Stimulated activated naive CD8-positive, alpha-beta T cell treated with anti-CD3 and anti-CD28 coated beads, Interleukin-15, amount 100 ng/mL, for 72 hours (primary cell): ENCODE measurements at regions not wholly inside any gene's neighbourhood (a gene's known extent, or its start where the extent isn't known, plus 50 kb on each side); places are given as distances from the start of the nearest gene placed in this dataset.

Source experiments
- ATAC-seq: fragments of 150-1000 bp; cut with Tn5 transposase; 2 replicates; pipeline ENCODE4 v1.10.0; 2021; ENCODE audit warnings: mild to moderate bottlenecking, moderate library complexity
- DNase-seq, 2 donors: peaks; one replicate each; pipeline ENCODE4 v3.0.0; 2021 to 2022
- H3K27ac Mint-ChIP-seq, 2 donors: one replicate each; pipeline ENCODE4 v1.8.0; 2022; ENCODE audit warnings: mild to moderate bottlenecking in 2 of 2, mixed read lengths in 2 of 2, moderate library complexity in 2 of 2
- H3K27me3 Mint-ChIP-seq: one replicate; pipeline ENCODE4 v1.8.0; 2022; ENCODE audit warnings: mixed read lengths
- H3K4me1 Mint-ChIP-seq: one replicate; pipeline ENCODE4 v1.8.0; 2022; ENCODE audit warnings: mild to moderate bottlenecking, mixed read lengths
- H3K4me3 Mint-ChIP-seq, 2 donors: one replicate each; pipeline ENCODE4 v1.8.0; 2022; ENCODE audit warnings: mild to moderate bottlenecking in 2 of 2, mixed read lengths in 2 of 2, moderate library complexity in 1 of 2
- H3K9me3 Mint-ChIP-seq, 2 donors: one replicate each; pipeline ENCODE4 v1.8.0; 2022; ENCODE audit warnings: mixed read lengths in 2 of 2

DNA sequence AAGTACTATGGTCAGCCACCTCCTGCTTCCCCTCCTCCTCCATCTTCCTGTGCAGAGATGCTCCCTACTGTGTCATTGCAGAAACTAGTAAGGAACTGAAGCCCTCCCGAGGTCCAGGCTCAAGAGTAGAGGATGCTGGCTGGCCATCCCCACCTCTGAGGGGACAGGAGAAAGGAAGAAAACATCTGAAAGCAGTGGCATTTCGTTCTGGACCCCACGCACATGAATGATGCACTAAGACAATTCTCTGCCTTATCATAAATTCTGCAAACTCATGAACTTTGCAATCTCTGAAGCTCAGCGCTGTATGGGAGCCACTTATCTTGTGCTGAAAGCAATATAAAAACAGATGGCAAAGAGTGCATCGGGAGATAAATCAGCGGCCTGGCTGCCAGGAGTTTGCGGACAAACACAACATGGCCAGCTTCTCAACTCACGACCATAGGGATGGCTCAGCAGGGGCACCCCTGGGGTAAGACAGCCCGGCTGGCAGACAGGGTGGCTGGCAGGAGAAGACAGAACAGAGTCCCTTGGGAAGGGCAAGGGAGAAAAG lies 306.4 kb downstream of the NXPE2 start:
- Mint-ChIP-seq H3K4me3 (no peak overlapping the region), H3K27me3 (no peaks in the 10 kb centered on the region), H3K27ac (no peak overlapping the region), H3K4me1 (no peaks in the 10 kb centered on the region), H3K9me3 (no peaks in the 10 kb centered on the region)
- DNase-seq (no peak), ATAC-seq (no peak)

DNA sequence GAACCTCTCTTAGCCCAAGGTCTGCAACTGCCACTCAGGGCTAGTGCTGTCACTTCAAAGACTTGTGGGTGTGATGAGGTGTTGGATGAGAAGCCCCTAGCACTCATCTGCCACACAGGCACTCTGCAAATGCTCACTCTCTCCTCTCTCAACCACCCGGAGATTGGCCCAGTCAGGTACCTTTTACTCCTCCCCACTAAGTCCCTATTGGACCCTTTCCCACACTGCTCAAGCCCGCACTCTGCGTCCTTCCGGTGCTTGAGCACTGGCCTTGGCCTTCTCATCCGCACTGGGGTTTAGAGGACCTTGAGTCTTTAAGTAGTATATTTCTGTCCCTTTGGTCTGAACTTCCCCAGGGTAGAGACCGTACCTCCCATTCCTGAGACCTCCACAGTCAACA lies 308.0 kb downstream of the NXPE2 start:
- Mint-ChIP-seq H3K9me3 (no peaks in the 10 kb centered on the region), H3K4me1 (no peaks in the 10 kb centered on the region), H3K27ac (no peak overlapping the region), H3K4me3 (no peak overlapping the region), H3K27me3 (no peaks in the 10 kb centered on the region)
- DNase-seq (no peak), ATAC-seq (peak; percentile 35)

DNA sequence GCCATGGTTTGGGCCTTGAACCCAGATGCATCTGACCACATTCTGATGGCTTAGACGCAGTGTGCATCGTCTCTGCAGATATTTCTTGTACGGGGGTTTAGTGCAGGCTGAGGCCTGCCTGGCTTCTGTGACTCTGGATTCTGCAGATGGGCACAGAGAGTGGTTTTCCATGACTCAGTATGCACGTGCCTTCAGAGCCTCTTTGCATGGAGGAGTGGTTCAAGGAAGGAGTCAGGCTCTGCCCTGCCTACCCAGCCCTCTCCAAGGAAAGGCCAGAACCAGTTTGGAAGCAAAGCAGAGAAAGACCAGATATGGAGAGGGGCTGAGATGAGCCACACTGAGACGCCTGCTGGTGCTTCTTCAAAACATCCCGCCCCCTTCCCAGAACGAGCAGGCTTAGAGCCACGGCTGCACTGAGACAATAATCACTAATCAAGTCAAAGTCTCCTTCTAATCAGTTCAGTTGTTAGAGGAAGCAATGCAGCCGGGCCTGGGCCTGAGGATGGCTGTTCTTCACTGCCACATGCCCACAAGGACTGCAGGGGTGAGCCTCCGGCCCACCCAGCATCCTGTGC lies 308.9 kb downstream of the NXPE2 start:
- DNase-seq (no peak), ATAC-seq (no peak)
- Mint-ChIP-seq H3K27me3 (no peaks in the 10 kb centered on the region), H3K27ac (no peak overlapping the region), H3K9me3 (no peaks in the 10 kb centered on the region), H3K4me3 (no peak overlapping the region), H3K4me1 (no peaks in the 10 kb centered on the region)

DNA sequence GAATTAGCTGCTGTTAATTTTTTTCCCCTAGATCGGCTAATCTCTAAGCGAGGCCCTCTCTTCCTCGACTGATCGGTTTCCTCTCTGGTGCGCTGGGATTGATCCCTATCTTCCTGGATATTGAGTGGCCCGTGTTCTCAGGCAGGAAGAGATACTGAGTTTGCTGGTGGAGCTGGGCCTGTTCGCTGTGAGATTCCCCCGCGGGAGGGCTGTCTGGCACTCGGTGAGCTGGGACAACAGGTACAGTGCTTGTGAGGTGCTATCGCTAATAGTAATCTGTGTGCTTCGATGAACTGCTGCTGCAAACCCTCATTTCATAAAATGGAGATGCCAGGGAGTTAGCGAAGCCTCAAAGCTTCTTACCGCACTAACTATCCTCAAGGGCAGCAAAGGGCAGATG lies 310.3 kb downstream of the NXPE2 start:
- no peaks in the 10 kb centered on the region for H3K4me1 Mint-ChIP-seq
- no peak overlapping the region for H3K27ac Mint-ChIP-seq
- no peak for DNase-seq
- no peak overlapping the region for H3K4me3 Mint-ChIP-seq
- H3K27me3 Mint-ChIP-seq: no peaks in the 10 kb centered on the region
- no peak for ATAC-seq
- H3K9me3 Mint-ChIP-seq: no peaks in the 10 kb centered on the region

DNA sequence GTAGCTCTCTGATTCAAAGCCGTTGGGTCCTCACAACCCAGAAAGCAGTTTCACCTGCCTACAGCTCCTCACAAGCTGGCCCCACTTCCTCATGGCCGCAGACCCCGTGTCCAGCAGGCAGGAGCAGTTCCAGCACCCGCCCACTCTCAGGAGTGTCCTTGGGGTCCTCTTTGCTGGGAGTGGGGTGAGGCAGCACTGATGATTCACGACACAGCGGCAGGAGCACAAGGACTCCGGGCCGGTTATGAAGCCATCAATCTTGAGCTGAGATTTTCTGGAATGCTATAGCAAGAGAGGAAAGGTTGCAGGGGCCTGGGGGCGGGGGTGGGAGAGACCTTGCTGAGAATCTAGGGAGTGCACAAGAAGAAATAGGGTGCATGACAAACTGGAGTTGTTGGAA lies 311.2 kb downstream of the NXPE2 start:
- ATAC-seq: no peak
- Mint-ChIP-seq H3K27ac (no peak overlapping the region), H3K9me3 (no peaks in the 10 kb centered on the region), H3K27me3 (no peaks in the 10 kb centered on the region), H3K4me1 (no peaks in the 10 kb centered on the region), H3K4me3 (no peak overlapping the region)
- no peak for DNase-seq

DNA sequence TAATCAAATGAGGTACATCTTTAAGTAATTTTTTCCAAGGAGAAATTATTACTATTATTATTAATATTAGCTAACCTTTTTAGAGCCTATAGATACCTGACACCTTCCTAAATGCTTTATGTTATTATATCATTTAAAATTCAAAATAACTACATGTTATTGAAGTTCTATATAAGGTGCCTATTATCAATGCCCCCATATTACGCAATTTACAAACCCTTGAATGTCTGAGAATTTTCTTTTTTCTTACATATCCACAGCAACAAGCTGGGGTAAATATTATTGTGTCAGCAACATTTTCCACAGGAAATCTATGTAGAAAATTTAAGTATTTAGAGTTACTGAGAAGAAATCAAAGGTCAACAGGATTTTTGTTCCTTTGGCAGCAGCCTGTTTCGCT lies 327.3 kb downstream of the NXPE2 start:
- ATAC-seq: no peak
- no peak for DNase-seq
- Mint-ChIP-seq H3K4me3 (no peak overlapping the region), H3K4me1 (no peaks in the 10 kb centered on the region), H3K9me3 (no peaks in the 10 kb centered on the region), H3K27ac (no peak overlapping the region), H3K27me3 (no peaks in the 10 kb centered on the region)

DNA sequence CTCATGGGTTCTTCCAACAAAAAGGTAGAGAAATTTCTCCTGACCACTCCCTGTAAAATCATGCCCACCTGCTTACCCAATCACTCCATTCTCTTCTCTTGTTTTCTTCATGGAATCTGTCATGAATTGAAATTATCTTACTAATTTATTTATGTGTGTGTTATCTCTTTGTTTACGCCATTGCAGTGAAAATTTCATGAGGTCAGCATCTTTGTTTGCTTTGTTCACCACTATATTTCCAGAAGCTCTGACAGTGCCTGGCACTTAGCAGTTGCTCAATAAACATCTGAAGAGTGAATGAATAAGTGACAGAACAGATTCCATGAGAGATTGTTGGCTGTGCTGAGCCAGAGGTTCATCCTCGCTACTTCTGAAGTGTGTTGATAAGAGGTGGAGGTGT lies 329.5 kb downstream of the NXPE2 start:
- no peaks in the 10 kb centered on the region for H3K27me3 Mint-ChIP-seq
- no peaks in the 10 kb centered on the region for H3K4me1 Mint-ChIP-seq
- no peak overlapping the region for H3K27ac Mint-ChIP-seq
- no peak for DNase-seq
- no peak for ATAC-seq
- no peak overlapping the region for H3K4me3 Mint-ChIP-seq
- H3K9me3 Mint-ChIP-seq: no peaks in the 10 kb centered on the region

DNA sequence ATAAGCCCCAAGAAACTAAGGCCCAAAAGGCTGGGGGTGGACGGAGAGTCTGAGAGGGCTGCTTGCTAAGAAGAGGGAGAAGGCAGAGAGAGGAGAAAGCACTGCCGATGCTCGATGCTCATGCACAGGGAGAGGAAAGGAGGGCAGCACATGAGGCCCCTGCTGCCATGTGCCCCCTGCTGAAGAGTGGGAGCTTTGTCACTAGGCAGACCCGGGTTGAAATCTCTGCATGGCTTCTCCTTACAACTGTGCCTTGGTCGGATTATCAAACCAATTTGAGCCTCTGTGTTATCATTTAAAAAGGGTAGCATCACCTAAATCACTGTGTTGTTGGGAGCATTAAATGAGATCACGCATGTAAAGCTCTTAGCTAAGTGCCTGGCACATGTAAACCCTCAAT lies 330.5 kb downstream of the NXPE2 start:
- Mint-ChIP-seq H3K27ac (no peak overlapping the region), H3K4me3 (no peak overlapping the region), H3K4me1 (no peaks in the 10 kb centered on the region), H3K27me3 (no peaks in the 10 kb centered on the region), H3K9me3 (no peaks in the 10 kb centered on the region)
- DNase-seq: no peak
- ATAC-seq: no peak

DNA sequence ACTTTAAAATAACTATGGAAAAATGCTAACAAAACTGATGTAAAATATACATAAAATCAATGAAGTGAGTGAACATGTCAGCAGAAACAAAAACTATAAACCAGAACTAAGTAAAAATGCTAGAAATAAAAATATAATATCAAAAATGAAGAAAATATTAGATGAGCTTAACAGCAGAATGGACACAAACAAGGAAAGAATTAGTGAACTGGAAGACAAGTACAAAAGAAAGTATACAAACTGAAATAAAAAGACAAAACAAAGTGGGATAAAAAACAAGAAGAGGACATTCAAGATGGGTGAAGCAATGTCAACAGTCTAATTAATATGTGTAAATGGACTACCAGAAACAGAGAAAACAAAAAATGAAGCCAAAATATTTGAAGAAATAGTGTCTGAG lies 339.2 kb downstream of the NXPE2 start:
- no peaks in the 10 kb centered on the region for H3K4me1 Mint-ChIP-seq
- H3K9me3 Mint-ChIP-seq: peaks cover 11 to 23% of the 10 kb centered on the region in 2 donors
- H3K4me3 Mint-ChIP-seq: no peak overlapping the region
- ATAC-seq (no peak), DNase-seq (no peak)
- H3K27ac Mint-ChIP-seq: no peak overlapping the region
- H3K27me3 Mint-ChIP-seq: no peaks in the 10 kb centered on the region

DNA sequence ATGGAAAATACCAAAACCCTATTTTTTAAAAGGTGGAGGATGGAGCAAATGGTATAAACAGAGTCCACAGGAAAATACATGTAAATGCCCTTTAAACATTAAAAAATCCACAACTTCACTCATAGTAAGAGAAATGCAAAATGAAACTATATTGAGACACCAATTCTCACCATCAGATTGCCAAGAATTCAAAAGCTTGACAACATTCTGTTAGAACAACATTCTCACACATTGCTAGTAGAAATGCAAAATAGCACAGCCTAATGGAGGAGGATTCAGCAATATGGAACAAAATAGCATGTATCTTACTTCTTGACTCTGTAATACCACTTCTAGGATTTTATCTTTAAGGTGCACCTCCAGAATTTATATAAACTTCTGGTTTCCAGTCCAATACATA lies 351.8 kb downstream of the NXPE2 start:
- ATAC-seq: no peak
- no peak for DNase-seq
- Mint-ChIP-seq H3K4me1 (no peaks in the 10 kb centered on the region), H3K4me3 (no peak overlapping the region), H3K27ac (no peak overlapping the region), H3K9me3 (no peaks in the 10 kb centered on the region), H3K27me3 (no peaks in the 10 kb centered on the region)

DNA sequence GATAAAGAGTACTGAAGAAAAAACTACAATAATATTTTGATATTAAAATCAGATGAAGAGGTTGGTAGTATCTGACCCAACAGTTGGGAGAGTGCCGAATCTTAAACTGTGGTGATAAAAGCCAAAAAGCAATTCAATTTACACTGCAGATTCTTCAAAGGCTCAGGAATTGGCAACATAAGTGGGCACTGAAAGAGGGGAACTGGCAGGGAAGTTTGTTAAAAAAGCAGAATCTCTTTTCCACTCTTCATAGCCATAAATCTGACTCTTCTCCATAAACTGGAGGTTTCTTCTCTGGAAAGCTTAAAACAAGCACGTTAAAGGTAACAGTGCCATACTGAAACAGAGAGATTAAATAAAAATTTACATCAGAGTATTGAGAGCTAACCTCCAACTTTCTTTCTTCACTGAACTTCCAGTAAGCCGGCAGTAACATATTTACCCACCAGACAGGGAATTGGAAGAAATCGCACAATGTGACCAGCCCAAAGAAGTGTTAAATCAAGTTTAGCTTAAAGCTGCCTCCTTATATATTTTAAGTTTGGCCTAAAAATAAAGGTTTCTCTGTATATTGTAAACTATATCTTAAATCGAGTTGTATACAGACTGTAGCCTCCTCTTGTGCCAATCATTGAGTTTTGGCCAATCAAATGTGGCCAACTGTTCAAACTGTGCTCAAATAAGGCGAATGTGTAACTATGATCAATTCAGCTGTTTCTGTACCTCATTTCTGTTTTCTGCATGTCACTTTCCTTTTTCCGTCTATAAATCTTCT lies 358.3 kb downstream of the NXPE2 start:
- no peaks in the 10 kb centered on the region for H3K4me1 Mint-ChIP-seq
- no peaks in the 10 kb centered on the region for H3K27me3 Mint-ChIP-seq
- no peak overlapping the region for H3K27ac Mint-ChIP-seq
- no peak overlapping the region for H3K4me3 Mint-ChIP-seq
- no peaks in the 10 kb centered on the region for H3K9me3 Mint-ChIP-seq
- no peak for DNase-seq
- no peak for ATAC-seq

DNA sequence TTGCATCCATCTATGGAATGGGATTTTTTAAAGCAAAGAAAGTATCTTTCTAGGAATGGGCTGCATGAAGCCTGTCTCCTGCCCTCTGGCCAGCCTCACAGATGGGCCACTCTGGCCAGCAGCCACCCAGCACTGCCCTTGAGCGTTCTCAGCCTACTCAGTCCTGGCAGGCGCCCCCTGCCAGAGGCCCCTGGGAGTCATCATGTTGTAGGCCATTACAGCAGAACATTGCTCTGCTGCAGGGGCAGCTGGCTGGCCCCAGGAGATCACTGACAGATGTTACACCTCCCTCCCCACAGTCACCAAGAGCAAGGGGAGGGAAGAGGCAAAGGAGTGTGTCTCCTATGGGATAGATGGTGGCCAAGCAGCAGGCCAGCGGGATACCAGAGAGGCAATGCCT lies 363.7 kb downstream of the NXPE2 start:
- Mint-ChIP-seq H3K9me3 (no peaks in the 10 kb centered on the region), H3K4me1 (no peaks in the 10 kb centered on the region), H3K27ac (no peak overlapping the region), H3K4me3 (no peak overlapping the region), H3K27me3 (no peaks in the 10 kb centered on the region)
- ATAC-seq: no peak
- DNase-seq: no peak

DNA sequence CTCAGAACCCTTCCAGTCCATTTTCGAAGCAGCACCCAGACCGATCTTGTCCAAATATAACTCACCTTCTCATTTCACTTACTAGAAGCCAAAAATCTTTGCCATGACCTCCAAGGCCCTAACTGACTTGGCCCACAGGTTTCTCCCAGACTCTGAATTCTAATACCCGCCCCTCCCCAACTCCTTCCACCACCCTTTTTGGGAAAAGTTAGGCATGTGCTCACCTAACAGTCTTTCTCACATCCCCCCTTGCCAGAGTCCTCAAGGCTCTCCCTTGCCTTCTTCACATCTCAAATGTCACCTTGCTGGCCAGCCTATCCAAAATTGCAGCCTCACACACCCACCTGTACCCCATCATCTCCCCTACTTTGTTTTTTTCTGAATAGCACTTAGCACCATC lies 369.3 kb downstream of the NXPE2 start:
- Mint-ChIP-seq H3K4me3 (no peak overlapping the region), H3K27me3 (no peaks in the 10 kb centered on the region), H3K4me1 (no peaks in the 10 kb centered on the region), H3K27ac (no peak overlapping the region), H3K9me3 (no peaks in the 10 kb centered on the region)
- DNase-seq (no peak), ATAC-seq (no peak)

DNA sequence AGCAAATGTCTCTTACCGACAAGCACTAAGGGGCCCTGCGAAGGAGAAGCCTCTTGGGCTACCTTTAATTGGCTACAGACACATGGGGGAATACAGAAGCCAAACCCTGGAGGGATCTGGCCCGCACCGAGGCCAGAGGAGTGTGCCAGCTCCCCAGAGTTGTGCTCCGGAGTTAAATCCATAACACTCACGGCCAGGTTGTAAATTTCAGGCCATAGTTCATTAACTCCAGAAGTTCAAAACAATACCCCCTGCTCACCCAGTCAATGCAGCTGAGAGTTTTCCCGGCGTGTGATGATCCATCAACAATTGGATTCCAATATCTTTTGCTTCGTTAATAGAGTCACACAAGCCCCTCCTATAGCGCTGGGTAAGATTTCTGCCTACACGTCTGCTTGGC lies 371.5 kb downstream of the NXPE2 start:
- no peaks in the 10 kb centered on the region for H3K27me3 Mint-ChIP-seq
- no peak overlapping the region for H3K27ac Mint-ChIP-seq
- H3K4me1 Mint-ChIP-seq: no peaks in the 10 kb centered on the region
- H3K4me3 Mint-ChIP-seq: no peak overlapping the region
- no peak for DNase-seq
- no peak for ATAC-seq
- H3K9me3 Mint-ChIP-seq: peaks cover 0 to 13% of the 10 kb centered on the region in 2 donors

DNA sequence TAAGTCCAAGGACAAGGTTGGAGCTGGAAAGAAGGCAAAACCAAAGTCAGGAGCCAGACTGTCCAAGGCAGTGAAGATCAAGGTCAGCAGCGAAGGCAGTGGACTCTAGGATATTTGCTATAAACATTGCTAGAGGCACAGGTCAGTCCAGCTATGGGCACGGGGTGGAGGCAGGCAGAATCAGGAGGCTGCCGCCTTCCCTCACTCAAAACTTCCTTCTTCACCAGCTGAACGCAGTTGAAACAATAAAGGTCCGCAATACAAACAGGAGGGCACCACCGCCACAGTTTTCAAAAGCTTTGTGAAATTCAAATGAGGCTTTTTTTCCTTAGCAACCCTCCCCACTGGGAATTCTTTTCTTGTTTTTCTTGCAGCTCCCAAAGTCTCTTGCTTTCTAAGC lies 372.4 kb downstream of the NXPE2 start:
- no peak for ATAC-seq
- Mint-ChIP-seq H3K4me3 (no peak overlapping the region), H3K9me3 (peaks cover under 1 to 14% of the 10 kb centered on the region in 2 donors), H3K27ac (no peak overlapping the region), H3K4me1 (no peaks in the 10 kb centered on the region), H3K27me3 (no peaks in the 10 kb centered on the region)
- no peak for DNase-seq

DNA sequence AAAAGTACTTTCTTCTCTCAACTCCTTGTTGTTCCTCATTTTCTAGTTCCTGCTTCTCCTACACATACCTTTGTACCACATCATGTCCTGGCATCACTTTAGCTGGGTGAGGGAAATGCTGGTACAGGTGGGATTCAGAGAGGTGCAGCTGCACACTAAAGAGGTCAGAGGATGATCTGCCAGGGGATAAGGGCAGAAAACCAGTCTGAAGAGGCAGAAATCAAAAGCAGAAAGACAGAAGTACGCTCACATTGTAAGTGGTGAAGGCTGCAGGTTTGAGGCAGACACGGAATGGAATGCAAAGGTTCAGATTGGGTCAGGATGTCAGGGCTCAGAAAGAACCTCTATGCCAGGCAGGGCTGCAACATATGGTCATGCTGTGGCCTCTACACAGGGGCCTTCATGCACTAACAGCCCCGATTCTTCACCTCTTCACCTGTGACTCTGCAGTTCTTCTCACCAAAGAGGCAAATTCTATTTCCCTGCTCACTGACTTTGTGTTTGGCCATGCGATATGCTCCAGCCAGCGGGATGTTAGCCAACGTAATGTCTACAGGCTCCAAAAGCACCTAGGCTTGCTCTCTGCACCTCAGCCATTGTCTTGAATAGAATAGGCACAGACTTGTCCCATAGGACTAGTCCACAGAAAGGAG lies 373.7 kb downstream of the NXPE2 start:
- H3K4me1 Mint-ChIP-seq: no peaks in the 10 kb centered on the region
- no peak for DNase-seq
- ATAC-seq: no peak
- H3K9me3 Mint-ChIP-seq: peaks cover 10 to 27% of the 10 kb centered on the region in 2 donors
- no peak overlapping the region for H3K27ac Mint-ChIP-seq
- no peak overlapping the region for H3K4me3 Mint-ChIP-seq
- H3K27me3 Mint-ChIP-seq: no peaks in the 10 kb centered on the region
